G401.6 (cell line): ENCODE measurements at regions not wholly inside any gene's neighbourhood (a gene's known extent, or its start where the extent isn't known, plus 50 kb on each side); places are given as distances from the start of the nearest gene placed in this dataset.
"Not testable (repeated sequence)": the region's sequence is repeated elsewhere in the genome, so short reads cannot be mapped to it uniquely, and the experiment has no call there.

Experiments used
- FAIRE-seq: peaks from 2 replicates; lab custom pipeline; 2012; peaks lifted over from hg19 to GRCh38; lab: Jason Lieb, UNC

- no peak for FAIRE-seq
Observed at GRCh38 chr3:135636596-135636995, 328.9 kb upstream of the PPP2R3A start.

DNA sequence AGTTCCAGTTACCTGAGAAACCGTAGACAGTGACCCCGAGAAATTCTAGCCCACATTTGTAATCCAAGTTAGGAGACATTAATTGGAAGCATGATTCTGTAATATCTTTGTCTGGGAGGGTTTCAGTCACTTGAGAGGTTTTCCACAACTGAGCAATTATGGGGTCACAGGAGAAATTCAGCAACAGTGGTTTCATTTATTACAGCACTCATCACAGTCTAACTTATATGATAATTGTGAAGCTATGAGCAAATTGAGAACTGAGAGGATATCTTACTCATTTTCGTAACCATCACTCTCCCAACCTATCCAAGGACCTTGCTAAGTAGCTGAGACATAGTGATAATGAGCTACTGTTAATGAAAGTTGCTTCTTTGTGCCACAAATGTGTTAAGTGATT is 328.5 kb upstream of the PPP2R3A start:
- no peak for FAIRE-seq

GRCh38 chr3:135641761-135642160 is 323.8 kb upstream of the PPP2R3A start:
- FAIRE-seq = no peak

GRCh38 chr3:135645541-135645940 is 320.0 kb upstream of the PPP2R3A start:
- no peak for FAIRE-seq

DNA sequence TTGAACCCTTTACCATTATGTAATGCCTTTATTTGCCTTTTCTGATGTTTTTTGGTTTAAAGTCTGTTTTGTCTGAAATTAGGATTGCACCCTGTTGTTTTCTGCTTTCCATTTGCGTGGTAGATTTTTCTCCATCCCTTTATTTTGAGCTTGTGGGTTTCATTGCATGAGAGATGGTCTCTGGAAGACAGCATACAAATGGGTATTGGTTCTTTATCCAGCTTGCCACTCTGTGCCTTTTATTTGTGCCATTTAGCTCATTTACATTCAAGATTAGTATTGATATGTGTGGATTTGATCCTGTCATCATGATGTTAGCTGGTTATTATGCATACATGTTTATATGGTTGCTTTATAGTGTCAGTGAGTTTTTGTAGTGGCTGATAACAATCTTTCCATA is 318.7 kb upstream of the PPP2R3A start:
- no peak for FAIRE-seq

GRCh38 chr3:135649361-135649760 is 316.2 kb upstream of the PPP2R3A start:
- FAIRE-seq = no peak

DNA sequence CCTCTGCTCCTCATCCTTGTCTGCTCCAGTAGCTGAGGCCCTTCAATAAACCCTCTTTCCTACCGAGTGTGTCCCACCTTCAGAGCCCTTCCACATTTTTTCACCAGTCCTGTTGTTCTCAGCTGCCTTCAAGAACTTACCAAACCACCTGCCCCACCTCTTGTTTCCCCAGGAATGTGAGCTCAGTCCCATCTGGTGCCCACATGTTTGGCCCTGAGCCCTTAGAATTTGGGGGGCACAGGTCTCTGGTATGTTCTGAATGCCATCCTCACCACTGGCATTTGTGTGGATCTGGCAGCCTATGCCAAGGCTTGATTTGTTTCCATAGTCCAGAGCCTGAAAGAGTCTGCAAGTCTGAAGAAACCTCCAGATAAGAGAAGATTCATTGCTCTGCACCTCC is 315.2 kb upstream of the PPP2R3A start:
- FAIRE-seq = no peak

GRCh38 chr3:135652388-135652787 is 313.1 kb upstream of the PPP2R3A start:
- no peak for FAIRE-seq

- FAIRE-seq = no peak
Observed at GRCh38 chr3:135655328-135655727, 310.2 kb upstream of the PPP2R3A start.

DNA sequence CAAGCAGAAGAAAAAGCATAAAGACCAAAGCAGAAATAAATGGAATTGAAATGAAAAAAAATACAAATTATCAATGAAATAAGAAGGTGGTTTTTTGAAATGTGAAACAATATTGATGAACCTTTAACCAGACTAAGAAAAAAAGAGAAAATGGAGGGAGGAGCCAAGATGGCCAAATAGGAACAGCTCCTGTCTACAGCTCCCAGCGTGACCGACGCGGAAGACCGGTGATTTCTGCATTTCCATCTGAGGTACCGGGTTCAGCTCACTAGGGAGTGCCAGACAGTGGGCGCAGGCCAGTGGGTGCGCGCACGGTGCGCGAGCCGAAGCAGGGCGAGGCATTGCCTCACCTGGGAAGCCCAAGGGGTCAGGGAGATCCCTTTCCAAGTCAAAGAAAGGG is 307.1 kb upstream of the PPP2R3A start:
- not testable (repeated sequence) for FAIRE-seq

GRCh38 chr3:135667061-135667460 is 298.5 kb upstream of the PPP2R3A start:
- no peak for FAIRE-seq

DNA sequence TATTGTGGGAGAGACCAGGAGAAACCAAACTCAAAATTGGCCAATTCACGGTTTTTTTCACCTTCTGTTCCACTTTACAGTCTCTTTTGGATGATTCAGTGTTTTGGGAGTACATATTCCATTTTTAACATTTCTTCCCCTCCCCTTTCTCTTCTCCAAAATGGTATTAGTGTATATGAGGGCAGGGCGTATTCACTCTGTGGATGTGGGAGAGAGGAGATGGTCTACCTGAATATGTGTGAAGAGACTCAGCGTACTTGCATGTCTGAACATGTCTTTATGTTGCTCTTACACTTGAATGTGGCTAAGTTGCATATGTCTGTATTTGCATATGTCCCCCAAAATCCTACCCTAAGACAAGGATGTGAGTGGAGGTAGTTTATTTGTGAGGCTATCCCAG is 291.0 kb upstream of the PPP2R3A start:
- no peak for FAIRE-seq

- no peak for FAIRE-seq
Observed at GRCh38 chr3:135678386-135678785, 287.1 kb upstream of the PPP2R3A start.

DNA sequence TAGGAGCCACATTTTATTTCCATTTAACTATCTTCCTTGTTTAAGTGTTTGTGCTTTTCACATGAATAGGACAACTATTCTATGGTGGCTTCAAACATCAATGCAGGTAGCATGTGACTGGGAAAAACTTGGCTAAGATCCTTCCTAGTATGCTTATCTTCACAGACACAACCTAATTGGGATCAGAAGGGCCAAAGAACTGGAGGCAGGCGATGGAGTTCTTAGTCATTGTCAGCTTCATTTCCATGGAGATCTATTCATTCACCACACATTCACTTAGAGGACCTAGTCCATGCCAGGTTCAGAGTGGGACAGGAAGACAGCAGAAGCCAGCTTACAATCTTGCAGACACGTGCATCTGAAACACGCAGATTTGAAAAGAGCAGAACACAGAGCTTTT is 277.5 kb upstream of the PPP2R3A start:
- FAIRE-seq = no peak

DNA sequence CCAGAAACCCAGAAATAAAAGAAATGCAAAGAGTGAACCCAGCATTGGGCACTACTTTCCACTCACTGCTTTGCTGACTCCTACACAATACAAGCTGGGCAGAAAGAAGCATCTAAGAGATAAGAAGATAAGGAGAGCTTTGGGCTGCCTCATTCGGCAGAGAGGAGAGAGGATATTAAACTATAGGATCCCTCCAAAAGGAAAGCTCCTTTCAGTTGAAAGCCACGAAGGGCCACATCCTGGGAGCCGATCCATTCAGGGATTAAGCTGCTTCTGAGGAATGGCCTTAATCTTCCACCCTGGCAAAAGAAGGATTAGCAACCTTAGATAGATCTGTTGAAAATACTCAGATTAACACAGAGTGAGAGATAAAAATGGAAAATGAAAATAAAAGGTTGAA is 274.9 kb upstream of the PPP2R3A start:
- FAIRE-seq = no peak

- no peak for FAIRE-seq
Observed at GRCh38 chr3:135691240-135691639, 274.3 kb upstream of the PPP2R3A start.

GRCh38 chr3:135694142-135694541 is 271.4 kb upstream of the PPP2R3A start:
- FAIRE-seq = no peak

DNA sequence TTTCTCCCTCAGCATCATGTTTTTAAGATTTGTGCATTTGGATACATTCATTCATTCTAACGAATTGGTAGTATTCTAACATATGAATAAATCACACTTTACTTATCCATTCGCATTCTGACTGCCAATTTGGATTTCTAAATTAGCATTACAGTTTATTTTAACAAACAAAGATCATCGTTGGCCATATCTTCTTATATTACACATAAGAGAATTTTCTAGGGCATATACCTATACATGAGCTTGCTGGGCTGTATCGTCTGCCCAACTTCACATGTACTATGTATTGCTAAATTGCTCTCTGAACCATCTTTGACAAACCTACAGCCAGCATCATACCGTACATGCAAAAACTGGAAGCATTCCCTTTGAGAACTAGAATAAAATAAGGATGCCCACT is 265.8 kb upstream of the PPP2R3A start:
- no peak for FAIRE-seq

DNA sequence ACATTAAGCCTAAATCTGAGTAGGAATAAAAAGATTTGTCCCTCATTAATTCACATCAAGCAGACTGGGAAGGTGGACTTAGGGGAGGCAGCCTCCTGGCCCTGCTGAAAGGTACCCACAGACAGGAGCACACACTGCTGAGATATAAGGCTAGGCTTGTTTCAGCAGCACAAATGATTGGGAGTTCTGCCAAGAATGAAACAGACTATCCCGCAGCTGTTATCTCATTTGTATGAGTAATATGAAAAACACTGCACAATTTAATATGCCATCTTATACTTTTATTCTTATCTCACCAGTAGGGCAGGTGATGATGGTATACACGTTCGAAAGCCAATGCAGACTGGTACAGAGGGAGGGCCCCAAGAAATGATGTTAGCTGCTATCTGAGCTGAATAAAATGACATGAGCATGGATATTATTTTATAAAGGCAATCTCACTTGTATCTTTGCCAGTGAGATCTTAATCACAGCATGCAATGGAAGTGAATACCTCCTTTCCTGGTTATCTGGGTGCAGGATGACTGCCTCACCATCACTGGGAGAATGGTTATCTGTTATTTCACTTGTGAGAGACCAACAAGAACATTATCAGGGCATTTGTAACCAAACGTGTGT is 258.7 kb upstream of the PPP2R3A start:
- no peak for FAIRE-seq

GRCh38 chr3:135719449-135719848 is 246.1 kb upstream of the PPP2R3A start:
- FAIRE-seq = no peak

DNA sequence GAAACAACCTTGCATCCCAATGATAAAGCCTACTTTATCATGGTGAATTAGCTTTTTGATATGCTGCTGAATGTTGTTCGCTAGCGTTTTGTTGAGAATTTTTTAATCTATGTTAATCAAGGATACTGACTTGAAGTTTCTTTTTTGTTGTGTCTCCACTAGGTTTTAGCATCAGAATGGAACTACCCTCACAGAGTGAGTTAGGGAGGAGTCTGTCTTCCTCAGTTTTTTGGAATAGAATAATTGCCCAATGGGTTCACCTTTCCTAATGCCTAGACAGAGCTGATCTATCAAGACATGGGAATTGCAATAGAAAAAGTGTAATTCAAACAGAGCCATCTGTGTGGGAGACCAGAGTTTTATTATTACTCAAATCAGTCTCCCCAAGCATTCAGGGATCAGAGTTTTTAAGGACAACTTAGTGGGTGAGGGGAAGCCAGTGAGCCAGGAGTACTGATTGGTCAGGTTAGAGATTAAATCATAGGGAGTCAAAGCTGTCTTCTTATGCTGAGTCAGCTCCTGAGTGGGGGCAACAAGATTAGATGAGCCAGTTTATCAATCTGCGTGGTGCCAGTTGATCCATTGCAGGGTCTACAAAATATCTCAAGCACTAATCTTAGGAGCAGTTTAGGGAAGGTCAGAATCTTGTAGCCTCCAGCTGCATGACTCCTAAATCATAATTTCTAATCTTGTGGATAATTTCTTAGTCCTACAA is 237.4 kb upstream of the PPP2R3A start:
- FAIRE-seq = no peak

DNA sequence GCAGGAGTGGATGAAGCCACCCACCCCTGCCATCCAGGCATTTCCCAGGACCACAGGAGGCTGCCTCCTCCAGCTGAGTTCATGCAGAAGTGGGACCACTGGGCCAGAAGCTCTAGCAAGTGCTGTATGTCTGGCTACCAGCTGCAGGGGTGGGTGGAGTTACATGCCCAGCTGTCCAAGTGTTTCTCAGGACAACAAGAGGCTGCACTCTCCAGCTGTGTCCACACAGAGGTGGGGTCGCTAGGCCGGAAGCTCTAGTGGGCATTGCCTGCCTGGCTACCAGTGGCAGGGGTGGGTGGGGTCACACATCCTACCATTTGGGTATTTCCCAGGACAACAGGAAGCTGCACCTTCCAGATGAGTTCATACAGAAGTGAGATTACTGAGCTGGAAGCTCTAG is 234.0 kb upstream of the PPP2R3A start:
- no peak for FAIRE-seq

DNA sequence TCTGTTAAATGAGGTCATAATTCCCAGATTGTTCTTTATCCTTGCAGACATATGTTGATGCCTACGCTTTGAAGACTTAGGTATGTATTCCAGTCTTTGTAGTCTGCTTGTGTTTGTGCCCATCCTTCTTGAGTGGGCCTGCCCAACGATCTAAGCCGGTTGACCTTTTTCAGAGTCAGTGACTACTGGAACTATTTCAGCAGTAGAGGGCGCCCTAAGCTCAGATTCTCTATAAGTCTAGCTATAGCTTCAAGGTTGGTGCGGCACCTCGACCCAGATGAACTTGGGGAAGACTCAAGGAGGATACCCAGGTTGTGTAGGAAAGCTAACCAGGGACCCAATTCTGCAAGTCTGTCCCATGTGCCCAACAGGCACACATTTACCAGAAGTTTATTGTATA is 228.8 kb upstream of the PPP2R3A start:
- no peak for FAIRE-seq

GRCh38 chr3:135739779-135740178 is 225.7 kb upstream of the PPP2R3A start:
- FAIRE-seq = no peak
